HG02759 (cell line): ENCODE measurements at regions not wholly inside any gene's neighbourhood (a gene's known extent, or its start where the extent isn't known, plus 50 kb on each side); places are given as distances from the start of the nearest gene placed in this dataset.
"Not testable (repeated sequence)": the region's sequence is repeated elsewhere in the genome, so short reads cannot be mapped to it uniquely, and the experiment has no call there.

Experiments used
- ATAC-seq: cut with Tn5 transposase; IDR thresholded peaks from one replicate; pipeline ENCODE4 v1.9.1; 2021; ENCODE audit warnings: mild to moderate bottlenecking, moderate library complexity; ENCODE audit not compliant: unreplicated experiment

- no peak for ATAC-seq
These were observed 1234.4 kb downstream of the SUCLG1 start for GRCh38 chr2:83224591-83225200.

- ATAC-seq: no peak
These were observed 1237.8 kb downstream of the SUCLG1 start for GRCh38 chr2:83221258-83221657.

DNA sequence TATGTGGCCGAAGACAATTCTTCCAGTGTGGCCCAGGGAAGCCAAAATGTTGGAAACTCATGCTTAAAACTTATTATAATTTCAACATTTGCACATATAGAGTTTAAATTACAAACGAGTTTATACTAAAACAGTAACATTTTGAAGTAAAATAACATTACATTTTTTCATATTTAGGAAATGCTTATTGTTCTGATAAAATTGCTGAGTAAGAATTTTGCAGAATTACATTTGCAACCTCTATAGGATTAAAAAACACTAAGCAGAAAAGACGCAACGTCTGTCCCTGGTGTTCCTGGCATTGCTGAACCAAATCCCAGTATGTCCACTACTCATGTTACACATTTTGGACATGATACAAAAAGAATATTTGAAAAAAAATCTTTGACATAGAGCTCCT lies 1241.2 kb downstream of the SUCLG1 start:
- no peak for ATAC-seq

GRCh38 chr2:83196225-83196624 lies 1262.9 kb downstream of the SUCLG1 start:
- no peak for ATAC-seq

GRCh38 chr2:83191316-83191715 lies 1267.8 kb downstream of the SUCLG1 start:
- ATAC-seq: no peak

- ATAC-seq: no peak
These were observed 1272.8 kb downstream of the SUCLG1 start for GRCh38 chr2:83186105-83186760.

- not testable (repeated sequence) for ATAC-seq
These were observed 1278.1 kb downstream of the SUCLG1 start for GRCh38 chr2:83180862-83181530.

DNA sequence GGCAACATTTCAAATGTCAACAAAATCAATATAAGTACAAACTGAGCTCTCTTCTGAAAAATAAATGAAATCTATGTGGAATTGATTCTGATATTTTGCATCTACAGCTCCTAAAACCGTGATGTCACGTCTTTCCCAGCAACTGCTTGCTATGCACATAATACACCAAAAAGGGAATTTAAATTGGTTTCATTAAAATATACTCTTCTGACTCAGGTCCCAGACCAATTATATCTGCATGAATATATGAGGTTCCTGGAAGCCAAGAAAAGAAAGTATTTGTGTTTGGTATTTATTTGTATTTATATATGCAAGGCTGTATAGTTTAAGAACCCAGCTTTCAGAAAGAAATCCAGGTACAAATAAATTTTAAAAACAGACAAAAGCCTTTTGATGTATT lies 1282.5 kb downstream of the SUCLG1 start:
- ATAC-seq: no peak

DNA sequence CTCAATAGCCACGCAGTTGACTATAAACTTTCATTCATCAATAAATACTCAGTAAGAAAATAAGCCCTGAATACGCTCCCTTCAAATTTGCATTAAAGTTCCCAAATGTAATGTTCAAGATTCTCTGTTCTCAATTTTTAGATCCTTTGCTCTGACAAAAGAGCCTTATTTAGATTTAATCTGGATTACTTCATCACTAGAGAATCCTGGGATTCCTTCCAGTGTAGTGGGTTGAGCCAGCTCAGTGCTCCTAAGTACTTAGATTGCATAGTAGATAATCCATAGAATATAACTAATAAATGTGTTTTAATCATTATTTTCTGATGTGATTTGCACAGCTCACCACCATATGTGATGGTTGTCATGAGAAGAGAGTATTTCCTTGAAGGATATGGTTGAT lies 1286.2 kb downstream of the SUCLG1 start:
- no peak for ATAC-seq

DNA sequence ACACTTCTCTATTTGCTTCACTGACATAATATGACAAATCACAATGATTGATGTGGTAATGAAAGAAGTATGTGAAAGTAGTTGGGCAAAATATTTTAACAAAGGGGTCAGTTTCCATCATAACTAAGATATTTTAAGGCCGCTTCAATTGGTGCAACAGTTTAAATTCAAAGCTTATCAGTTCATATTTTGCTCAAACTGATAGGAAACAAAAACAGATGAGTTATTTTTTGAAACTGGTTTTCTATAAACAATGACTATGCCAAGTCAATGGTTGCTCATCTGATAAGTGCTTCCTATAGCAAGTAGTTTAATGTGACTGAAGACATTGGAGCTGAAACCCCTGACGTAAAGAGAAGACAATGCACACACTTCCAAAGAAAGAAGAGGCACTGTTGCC lies 1290.7 kb downstream of the SUCLG1 start:
- ATAC-seq: no peak

DNA sequence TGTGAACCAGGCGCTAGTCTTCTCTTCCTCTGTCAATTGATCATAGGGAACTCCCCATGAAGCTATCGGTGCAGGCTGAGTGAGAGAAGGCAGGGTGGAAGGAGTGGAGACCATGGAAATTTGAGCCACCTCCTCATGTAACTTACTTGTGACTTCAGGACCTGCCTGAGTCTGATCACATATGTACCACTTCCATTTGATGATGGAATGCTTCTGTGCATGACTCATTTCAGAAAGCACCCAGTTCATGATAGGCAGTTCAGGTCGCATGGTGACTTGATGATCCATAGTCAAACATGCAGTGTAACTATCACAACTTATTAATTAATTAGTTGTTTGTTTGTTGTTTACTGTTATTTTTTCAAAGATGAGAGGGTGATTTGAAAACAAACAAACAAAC lies 1296.7 kb downstream of the SUCLG1 start:
- no peak for ATAC-seq

DNA sequence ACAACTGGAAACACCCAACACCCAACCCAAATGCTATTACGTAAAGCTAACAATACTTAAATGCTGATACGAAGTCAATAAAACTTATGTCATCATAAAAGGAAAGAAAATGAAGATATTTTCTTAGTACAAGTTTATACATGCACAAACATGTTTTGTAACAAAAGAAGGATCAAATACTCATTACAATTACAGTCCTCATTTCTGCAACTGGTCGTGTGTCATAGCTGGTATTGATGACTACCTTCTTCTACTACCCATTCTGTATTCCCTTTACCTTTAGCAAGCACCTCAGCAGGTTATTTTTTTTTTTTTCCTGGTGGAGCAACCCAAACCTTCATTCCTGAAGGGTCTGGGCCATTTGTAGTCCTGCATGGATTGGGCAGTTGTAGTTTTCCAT lies 1298.5 kb downstream of the SUCLG1 start:
- ATAC-seq: no peak

- ATAC-seq: no peak
These were observed 1303.3 kb downstream of the SUCLG1 start for GRCh38 chr2:83155826-83156225.

GRCh38 chr2:83143946-83144345 lies 1315.1 kb downstream of the SUCLG1 start:
- no peak for ATAC-seq

DNA sequence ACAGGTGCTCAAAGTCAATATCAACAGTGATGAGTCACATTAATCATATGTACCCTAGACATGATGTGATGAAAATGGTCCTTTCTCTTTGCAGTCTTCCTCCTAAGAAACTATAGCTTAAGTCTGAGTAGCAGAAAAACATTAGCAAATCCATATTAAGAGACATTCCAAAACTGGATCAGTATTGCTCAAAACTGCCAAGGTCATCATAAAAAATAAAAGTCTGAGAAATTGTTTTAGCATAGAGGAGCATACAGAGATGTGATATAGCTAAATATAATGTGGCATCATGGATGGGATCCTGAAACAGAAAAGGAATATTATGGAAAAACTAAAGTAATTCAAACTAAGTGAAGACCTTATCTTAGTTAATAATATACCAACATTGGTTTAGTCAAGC lies 1316.1 kb downstream of the SUCLG1 start:
- ATAC-seq: no peak

GRCh38 chr2:83115606-83116005 lies 1343.5 kb downstream of the SUCLG1 start:
- no peak for ATAC-seq

DNA sequence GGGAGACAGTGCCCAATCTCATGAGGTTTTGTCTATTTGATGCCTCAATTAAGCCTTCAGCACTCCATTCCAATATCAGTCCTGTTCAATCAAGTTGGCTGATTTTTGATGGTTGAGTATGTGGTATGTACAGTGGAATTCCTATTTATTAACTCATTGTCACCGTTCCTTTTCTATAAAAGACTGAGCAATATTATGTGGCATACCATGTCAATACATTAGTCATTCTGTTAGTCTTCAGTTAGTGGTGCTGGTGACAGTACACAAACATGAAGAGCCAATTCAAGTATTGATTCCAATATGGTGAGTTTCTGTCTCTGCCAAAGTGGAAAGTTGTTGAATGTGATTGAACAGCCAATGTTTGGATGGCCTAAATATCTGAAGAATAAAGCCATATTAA lies 1343.9 kb downstream of the SUCLG1 start:
- ATAC-seq: no peak

DNA sequence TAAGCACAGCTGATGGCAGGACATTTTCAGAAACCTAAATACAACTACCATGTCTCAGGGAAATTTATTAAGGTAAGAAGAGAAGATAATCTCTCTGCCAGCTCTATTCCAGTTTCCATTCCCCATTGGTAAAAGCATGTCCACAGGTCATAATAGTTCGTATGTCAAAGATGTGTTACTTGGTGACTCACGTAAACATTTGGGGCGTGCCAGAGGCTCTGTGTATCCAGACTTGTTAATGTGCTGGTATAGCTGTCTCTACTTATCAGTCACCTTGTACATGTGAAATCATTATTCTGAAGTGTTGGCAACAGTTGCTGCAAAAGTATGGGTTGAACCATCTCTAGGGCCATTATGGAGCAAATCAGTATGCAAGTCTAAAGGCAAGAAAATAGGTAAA lies 1345.1 kb downstream of the SUCLG1 start:
- no peak for ATAC-seq

DNA sequence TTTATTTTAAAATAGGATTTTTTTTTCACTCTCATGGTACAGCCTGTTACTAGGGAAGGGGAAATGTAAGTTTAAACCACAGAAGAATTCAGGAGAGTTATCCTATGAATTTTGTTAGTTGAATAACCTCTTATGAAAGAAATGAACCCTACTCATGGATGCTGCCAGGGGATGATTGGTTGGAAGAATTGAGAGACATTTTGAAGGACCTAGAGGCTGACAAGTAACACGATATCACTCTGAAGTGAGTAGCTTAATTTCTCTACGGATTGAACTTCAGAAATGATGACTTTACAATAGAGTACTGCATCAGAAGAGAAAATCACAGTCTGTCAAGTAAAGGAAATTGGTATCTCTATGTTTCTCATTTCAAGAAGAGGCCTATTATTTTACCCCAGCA lies 1346.2 kb downstream of the SUCLG1 start:
- ATAC-seq: no peak

DNA sequence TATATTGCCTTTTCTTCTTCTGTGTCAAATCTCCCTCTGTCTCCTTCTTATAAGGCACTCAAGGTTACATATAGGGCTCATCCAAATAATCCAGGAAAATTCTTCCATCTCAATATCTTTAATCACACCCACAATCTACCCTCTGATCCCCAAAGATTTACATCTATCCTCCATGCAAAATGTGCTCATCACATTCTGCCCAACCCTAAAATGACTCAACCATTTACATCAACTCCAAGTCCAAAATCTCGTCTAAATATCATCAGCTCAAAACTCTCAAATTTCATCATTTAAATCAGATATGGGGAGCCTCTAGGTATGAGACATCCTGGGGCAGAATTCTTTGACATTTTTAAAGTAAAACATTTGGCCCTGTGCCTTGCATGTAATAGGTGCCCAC lies 1349.8 kb downstream of the SUCLG1 start:
- ATAC-seq: no peak

DNA sequence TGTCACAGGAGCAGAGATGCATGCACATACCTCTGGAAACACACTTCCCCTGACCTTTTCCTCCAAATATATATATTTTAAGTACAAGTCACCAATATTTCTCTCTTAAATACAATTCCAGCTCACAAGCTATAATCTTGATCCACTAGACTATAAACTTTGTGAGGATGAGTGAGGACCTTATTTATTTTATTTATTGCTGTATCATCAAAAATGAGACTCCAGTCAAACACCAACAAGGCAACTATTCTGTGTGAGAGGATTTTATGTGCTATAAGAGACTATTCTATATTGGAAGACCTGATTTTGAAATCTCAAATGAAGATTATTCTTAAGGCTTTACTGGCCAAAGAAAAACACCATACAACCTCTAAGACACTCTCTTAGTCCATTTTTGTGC lies 1352.2 kb downstream of the SUCLG1 start:
- no peak for ATAC-seq

- ATAC-seq: no peak
These were observed 1354.9 kb downstream of the SUCLG1 start for GRCh38 chr2:83104202-83104601.
